Prostate gland (tissue), 2 donors: ENCODE measurements at regions not wholly inside any gene's neighbourhood (a gene's known extent, or its start where the extent isn't known, plus 50 kb on each side); places are given as distances from the start of the nearest gene placed in this dataset.

Source experiments
- DNase-seq: peaks from one replicate; pipeline ENCODE4 v3.0.0-alpha.2; 2019; ENCODE audit warnings: low spot score
- H3K27ac ChIP-seq, 2 donors: fragments of 200-600 bp; sonication (generic); 2 replicates each; pipeline ENCODE4 v1.5.1; 2017 to 2019
- H3K27me3 ChIP-seq: fragments of 200-600 bp; sonication (generic); replicated peaks from 2 replicates; pipeline ENCODE4 v1.5.1; 2019; ENCODE audit not compliant: insufficient read depth
- H3K36me3 ChIP-seq, 2 donors: fragments of 200-600 bp; sonication (generic); 1 replicate in 1 of 2; 2 replicates in 1 of 2; pipeline versions ENCODE4 v1.5.1 to v1.8.1; 2017 to 2019
- H3K4me1 ChIP-seq: fragments of 200-600 bp; sonication (generic); replicated peaks from 2 replicates; pipeline ENCODE4 v1.5.1; 2019
- H3K4me3 ChIP-seq, 2 donors: fragments of 200-600 bp; sonication (generic); 2 replicates each; pipeline ENCODE4 v1.5.1; 2017 to 2019
- H3K9me3 ChIP-seq: fragments of 200-600 bp; sonication (generic); 2 replicates; pipeline ENCODE4 v1.5.1; 2017
- CTCF ChIP-seq, 4 experiments: fragments of 200-600 bp in 2 of 4; fragments of 450-650 bp in 2 of 4; sonication (generic) in 2 of 4; IDR thresholded peaks; 1 replicate in 3 of 4; 2 replicates in 1 of 4; pipeline ENCODE4 v1.5.1; 2016 to 2019; ENCODE audit warnings: antibody characterized with exemption in 4 of 4, mild to moderate bottlenecking in 2 of 4, moderate library complexity in 2 of 4
- POLR2A ChIP-seq: fragments of 450-650 bp; IDR thresholded peaks from one replicate; pipeline ENCODE4 v1.6.1; 2016; ENCODE audit warnings: antibody characterized with exemption, mild to moderate bottlenecking
- POLR2AphosphoS5 ChIP-seq: sonication (generic); formaldehyde crosslinking; IDR thresholded peaks from one replicate; pipeline ENCODE4 v1.6.1; 2017; ENCODE audit warnings: antibody characterized with exemption
- WGBS: methylation state at CpG from one replicate; pipeline ENCODE4 v1.1.5; 2018; 5-methylcytosine and 5-hydroxymethylcytosine counted together
- intact Hi-C: fragments of 100-400 bp; cut with DNase I; formaldehyde crosslinking; loops from one replicate; pipeline ENCODE4 v1.14.2; 2022

- no peak overlapping the region for H3K4me3 ChIP-seq
- H3K9me3 ChIP-seq: no peaks in the 10 kb centered on the region
- no peak for DNase-seq
- H3K27me3 ChIP-seq: no peaks in the 10 kb centered on the region
- H3K36me3 ChIP-seq: no peaks in the 10 kb centered on the region
- no peaks in the 10 kb centered on the region for H3K4me1 ChIP-seq
- intact Hi-C loops: no loop called here
- WGBS: 32% methylated on average over 1 of the region's 1 CpG
- TF ChIP-seq POLR2AphosphoS5 (no peak), CTCF (IDR thresholded peaks at IDR 0.05) (no peak), POLR2A (no peak)
- H3K27ac ChIP-seq: no peak overlapping the region
Observed at GRCh38 chr13:71148396-71148795, 718.6 kb downstream of the DACH1 start.

GRCh38 chr13:71144883-71145282 is 722.1 kb downstream of the DACH1 start:
- intact Hi-C loops: no loop called here
- no peak overlapping the region for H3K27ac ChIP-seq

DNA sequence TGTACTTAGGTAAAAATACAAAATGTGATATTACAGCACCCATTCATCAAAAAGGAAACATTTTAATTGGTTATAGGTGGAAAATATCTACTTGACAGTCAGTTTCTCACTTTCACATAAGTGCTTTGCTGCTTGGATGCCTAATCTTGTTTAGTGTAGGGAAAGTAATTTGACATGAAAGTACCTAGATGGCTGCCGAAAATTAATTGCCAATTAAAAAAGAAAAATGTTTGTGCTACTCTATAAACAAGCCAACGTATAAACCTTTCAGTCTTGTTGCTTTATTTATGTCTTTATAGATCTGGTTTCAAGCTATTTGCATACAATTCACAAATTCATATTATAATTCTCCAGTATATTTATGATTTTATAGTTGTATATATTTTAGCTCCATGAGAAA is 729.9 kb downstream of the DACH1 start:
- no peak for TF ChIP-seq POLR2AphosphoS5
- no peak for TF ChIP-seq CTCF (IDR thresholded peaks at IDR 0.05)
- no peak for TF ChIP-seq POLR2A
- intact Hi-C loops: no loop called here
- Histone ChIP-seq H3K36me3 (no peaks in the 10 kb centered on the region), H3K27me3 (no peaks in the 10 kb centered on the region), H3K4me1 (no peaks in the 10 kb centered on the region), H3K27ac (no peak overlapping the region), H3K4me3 (no peak overlapping the region), H3K9me3 (no peaks in the 10 kb centered on the region)
- WGBS: 23% methylated on average over 2 of the region's 2 CpGs
- DNase-seq: no peak

More at GRCh38 chr13:71144883-71145282, 722.1 kb downstream of the DACH1 start:
- Histone ChIP-seq H3K36me3 (no peaks in the 10 kb centered on the region), H3K9me3 (no peaks in the 10 kb centered on the region), H3K4me1 (no peaks in the 10 kb centered on the region), H3K27me3 (no peaks in the 10 kb centered on the region), H3K4me3 (no peak overlapping the region)
- no peak for DNase-seq
- no peak for TF ChIP-seq POLR2AphosphoS5
- 86% methylated on average over 2 of the region's 2 CpGs for WGBS

GRCh38 chr13:71124230-71124629 is 742.8 kb downstream of the DACH1 start:
- intact Hi-C loops: loop anchor here (5.0 kb wide), 1 partner anchor 78 kb away; no protein-coding TSS in a partner anchor
- Histone ChIP-seq H3K4me1 (no peaks in the 10 kb centered on the region), H3K4me3 (no peak overlapping the region), H3K27ac (no peak overlapping the region), H3K9me3 (no peaks in the 10 kb centered on the region), H3K27me3 (no peaks in the 10 kb centered on the region), H3K36me3 (no peaks in the 10 kb centered on the region)
- TF ChIP-seq CTCF (IDR thresholded peaks at IDR 0.05) (no peak), POLR2AphosphoS5 (no peak), POLR2A (no peak)
- WGBS: 94% methylated on average over 1 of the region's 1 CpG
- DNase-seq: no peak

GRCh38 chr13:71118779-71119364 is 748.1 kb downstream of the DACH1 start:
- no peaks in the 10 kb centered on the region for H3K4me1 ChIP-seq
- no peak overlapping the region for H3K27ac ChIP-seq
- H3K27me3 ChIP-seq: no peaks in the 10 kb centered on the region
- no peaks in the 10 kb centered on the region for H3K9me3 ChIP-seq
- intact Hi-C loops: no loop called here
- no peak for TF ChIP-seq POLR2AphosphoS5
- TF ChIP-seq CTCF (IDR thresholded peaks at IDR 0.05): no peak
- TF ChIP-seq POLR2A: no peak
- H3K4me3 ChIP-seq: no peak overlapping the region
- no peak for DNase-seq
- H3K36me3 ChIP-seq: no peaks in the 10 kb centered on the region
- WGBS: 54% methylated on average over 6 of the region's 6 CpGs
